Neural progenitor cell (in vitro differentiated cells): ENCODE measurements at regions not wholly inside any gene's neighbourhood (a gene's known extent, or its start where the extent isn't known, plus 50 kb on each side); places are given as distances from the start of the nearest gene placed in this dataset.
A peak's percentile ranks its signal among the peaks of the same experiment; 100 is the strongest.

Experiments
- DNase-seq: peaks from one replicate; pipeline ENCODE4 v3.0.0-alpha.2; 2016; ENCODE audit warnings: low spot score
- H2AFZ ChIP-seq: fragments of 200-600 bp; sonication (generic); replicated peaks from 2 replicates; pipeline ENCODE4 v1.6.1; 2016; ENCODE audit warnings: antibody characterized with exemption
- H3F3A ChIP-seq: fragments of 200-600 bp; sonication (generic); 2 replicates; pipeline ENCODE4 v1.6.1; 2016; ENCODE audit warnings: antibody characterized with exemption, low read depth
- H3K27ac ChIP-seq: fragments of 200-600 bp; sonication (generic); 2 replicates; pipeline ENCODE4 v1.5.1; 2016; ENCODE audit warnings: mild to moderate bottlenecking
- H3K27me3 ChIP-seq: fragments of 200-600 bp; sonication (generic); 2 replicates; pipeline ENCODE4 v1.6.1; 2016; ENCODE audit warnings: mild to moderate bottlenecking, moderate library complexity
- H3K36me3 ChIP-seq: fragments of 200-600 bp; sonication (generic); 2 replicates; pipeline ENCODE4 v1.5.1; 2016
- H3K4me1 ChIP-seq: fragments of 200-600 bp; sonication (generic); 2 replicates; pipeline ENCODE4 v1.6.1; 2016; ENCODE audit warnings: mixed run types
- H3K4me2 ChIP-seq: fragments of 200-600 bp; sonication (generic); 2 replicates; pipeline ENCODE4 v1.6.1; 2016
- H3K4me3 ChIP-seq: fragments of 200-600 bp; sonication (generic); 2 replicates; pipeline ENCODE4 v1.5.1; 2016
- H3K79me2 ChIP-seq: fragments of 200-600 bp; sonication (generic); 2 replicates; pipeline ENCODE4 v1.6.1; 2016; ENCODE audit warnings: low read depth
- H3K9ac ChIP-seq: fragments of 200-600 bp; sonication (generic); 2 replicates; pipeline ENCODE4 v1.6.1; 2016
- H3K9me3 ChIP-seq: fragments of 200-600 bp; sonication (generic); 2 replicates; pipeline ENCODE4 v1.5.1; 2016; ENCODE audit warnings: low read depth
- H4K20me1 ChIP-seq: fragments of 200-600 bp; sonication (generic); 2 replicates; pipeline ENCODE4 v1.6.1; 2016; ENCODE audit warnings: low read depth
- H3K27ac Mint-ChIP-seq: 3 replicates; pipeline ENCODE4 v1.8.0; 2021; ENCODE audit warnings: mixed read lengths
- H3K27me3 Mint-ChIP-seq: 2 replicates; pipeline ENCODE4 v1.8.0; 2022; ENCODE audit warnings: low read depth, mild to moderate bottlenecking, inconsistent platforms, moderate library complexity, mixed read lengths; ENCODE audit not compliant: insufficient read depth
- H3K36me3 Mint-ChIP-seq: 3 replicates; pipeline ENCODE4 v1.8.0; 2021; ENCODE audit warnings: mixed read lengths
- H3K4me1 Mint-ChIP-seq: 3 replicates; pipeline ENCODE4 v1.8.0; 2021; ENCODE audit warnings: mixed read lengths
- H3K4me3 Mint-ChIP-seq: 3 replicates; pipeline ENCODE4 v1.8.0; 2021; ENCODE audit warnings: mild to moderate bottlenecking, moderate library complexity, mixed read lengths
- H3K9me3 Mint-ChIP-seq: 3 replicates; pipeline ENCODE4 v1.8.0; 2020; ENCODE audit warnings: mixed read lengths
- EZH2 ChIP-seq: fragments of 200-600 bp; sonication (generic); IDR thresholded peaks from 2 replicates; pipeline ENCODE4 v1.6.1; 2017; ENCODE audit warnings: antibody characterized with exemption, mild to moderate bottlenecking, moderate library complexity
- EZH2phosphoT487 ChIP-seq: fragments of 200-600 bp; sonication (generic); IDR thresholded peaks from 2 replicates; pipeline ENCODE4 v1.6.1; 2017; ENCODE audit warnings: antibody characterized with exemption
- TF ChIP-seq, protein P1 (sequence below): fragments of 200-600 bp; sonication (generic); IDR thresholded peaks from 2 replicates; pipeline ENCODE4 v1.5.1; 2017; ENCODE audit warnings: antibody characterized with exemption, mild to moderate bottlenecking

DNA sequence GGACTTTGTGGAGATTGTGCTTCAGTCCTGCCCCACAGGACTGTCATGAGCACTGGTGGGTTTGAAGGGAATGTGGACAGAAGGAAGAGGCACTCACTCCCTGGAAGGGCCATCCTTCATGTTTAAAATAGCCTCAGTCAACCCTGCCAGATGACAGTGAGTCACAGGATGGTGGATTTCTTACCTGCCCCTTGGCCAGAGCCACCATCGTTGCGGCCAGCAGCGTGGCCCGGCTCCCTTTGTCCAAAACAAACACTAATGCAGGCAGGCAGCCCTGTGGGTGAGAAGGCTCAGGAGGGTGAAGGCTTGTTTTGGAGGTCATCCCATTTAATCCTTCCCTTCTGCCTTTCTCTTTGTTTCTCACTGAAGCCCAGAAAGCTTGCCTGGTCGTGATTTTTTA is 422.7 kb downstream of the CD83 start:
- Histone ChIP-seq H3K9me3 (no peaks in the 10 kb centered on the region), H3K36me3 (no peaks in the 10 kb centered on the region), H3K4me2 (peak overlapping the region; percentile 35), H2AFZ (no peak overlapping the region), H3F3A (peaks cover 15% of the 10 kb centered on the region), H3K27me3 (no peaks in the 10 kb centered on the region), H3K27ac (no peak overlapping the region), H4K20me1 (no peaks in the 10 kb centered on the region), H3K4me3 (no peak overlapping the region), H3K79me2 (no peaks in the 10 kb centered on the region), H3K4me1 (peaks cover 35% of the 10 kb centered on the region), H3K9ac (no peak overlapping the region)
- Mint-ChIP-seq H3K4me1 (peaks cover 42% of the 10 kb centered on the region), H3K36me3 (no peaks in the 10 kb centered on the region), H3K27me3 (peaks cover 8% of the 10 kb centered on the region), H3K9me3 (no peaks in the 10 kb centered on the region), H3K27ac (no peak overlapping the region), H3K4me3 (no peak overlapping the region)
- TF ChIP-seq, protein P1, sequence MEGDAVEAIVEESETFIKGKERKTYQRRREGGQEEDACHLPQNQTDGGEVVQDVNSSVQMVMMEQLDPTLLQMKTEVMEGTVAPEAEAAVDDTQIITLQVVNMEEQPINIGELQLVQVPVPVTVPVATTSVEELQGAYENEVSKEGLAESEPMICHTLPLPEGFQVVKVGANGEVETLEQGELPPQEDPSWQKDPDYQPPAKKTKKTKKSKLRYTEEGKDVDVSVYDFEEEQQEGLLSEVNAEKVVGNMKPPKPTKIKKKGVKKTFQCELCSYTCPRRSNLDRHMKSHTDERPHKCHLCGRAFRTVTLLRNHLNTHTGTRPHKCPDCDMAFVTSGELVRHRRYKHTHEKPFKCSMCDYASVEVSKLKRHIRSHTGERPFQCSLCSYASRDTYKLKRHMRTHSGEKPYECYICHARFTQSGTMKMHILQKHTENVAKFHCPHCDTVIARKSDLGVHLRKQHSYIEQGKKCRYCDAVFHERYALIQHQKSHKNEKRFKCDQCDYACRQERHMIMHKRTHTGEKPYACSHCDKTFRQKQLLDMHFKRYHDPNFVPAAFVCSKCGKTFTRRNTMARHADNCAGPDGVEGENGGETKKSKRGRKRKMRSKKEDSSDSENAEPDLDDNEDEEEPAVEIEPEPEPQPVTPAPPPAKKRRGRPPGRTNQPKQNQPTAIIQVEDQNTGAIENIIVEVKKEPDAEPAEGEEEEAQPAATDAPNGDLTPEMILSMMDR, result no peak
- TF ChIP-seq EZH2phosphoT487 (no peak), EZH2 (no peak)
- DNase-seq, result peak; percentile 15

DNA sequence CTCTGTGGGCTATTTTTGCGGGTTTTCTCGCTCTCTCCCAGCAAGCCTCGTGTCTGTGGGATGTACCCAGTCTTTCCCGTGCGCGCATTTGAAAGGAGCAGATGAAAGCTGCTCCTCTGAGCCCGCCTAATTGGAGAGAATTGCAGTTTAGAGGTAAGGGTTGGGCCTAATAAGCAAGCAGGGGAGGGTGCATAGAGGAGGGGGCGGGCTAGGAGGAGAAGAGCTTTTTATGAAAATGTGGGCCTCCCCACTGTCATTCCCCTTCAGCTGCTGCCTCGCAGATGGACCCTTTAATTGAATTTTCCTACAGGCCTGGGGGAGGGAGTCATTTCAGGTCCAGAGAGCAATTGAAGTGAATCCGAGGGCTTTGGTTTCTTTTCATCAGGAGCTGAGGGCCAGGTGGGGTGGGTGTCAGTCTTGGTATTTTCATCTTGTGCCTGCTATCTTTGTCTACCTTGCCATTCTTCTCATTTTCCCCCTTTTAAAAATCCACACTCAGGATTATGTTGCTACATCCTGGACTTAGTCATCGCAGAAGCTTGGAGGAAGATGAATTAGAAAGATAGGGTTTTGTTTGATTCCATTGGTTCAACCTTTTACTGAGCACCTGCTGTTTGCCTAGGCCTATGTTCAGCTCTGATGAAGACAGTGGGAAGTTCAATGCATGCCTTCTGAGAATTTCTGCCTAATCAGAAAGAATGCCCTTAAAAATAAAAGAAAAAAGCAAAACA is 423.4 kb downstream of the CD83 start:
- Histone ChIP-seq H3K36me3 (no peaks in the 10 kb centered on the region), H3K4me3 (no peak overlapping the region), H3K79me2 (no peaks in the 10 kb centered on the region), H4K20me1 (no peaks in the 10 kb centered on the region), H3F3A (peaks cover 15% of the 10 kb centered on the region), H2AFZ (no peak overlapping the region), H3K27me3 (no peaks in the 10 kb centered on the region), H3K9ac (no peak overlapping the region), H3K4me2 (peak overlapping the region; percentile 35), H3K9me3 (no peaks in the 10 kb centered on the region), H3K4me1 (peaks cover 35% of the 10 kb centered on the region), H3K27ac (peak overlapping the region; percentile 7)
- TF ChIP-seq, protein P1, result no peak
- no peak for TF ChIP-seq EZH2
- no peak for TF ChIP-seq EZH2phosphoT487
- peak overlapping the region; percentile 62 for H3K27ac Mint-ChIP-seq
- H3K36me3 Mint-ChIP-seq, result no peaks in the 10 kb centered on the region
- peaks cover 8% of the 10 kb centered on the region for H3K27me3 Mint-ChIP-seq
- H3K4me1 Mint-ChIP-seq, result peaks cover 42% of the 10 kb centered on the region
- no peak overlapping the region for H3K4me3 Mint-ChIP-seq
- no peaks in the 10 kb centered on the region for H3K9me3 Mint-ChIP-seq
- DNase-seq, result peak; percentile 45

DNA sequence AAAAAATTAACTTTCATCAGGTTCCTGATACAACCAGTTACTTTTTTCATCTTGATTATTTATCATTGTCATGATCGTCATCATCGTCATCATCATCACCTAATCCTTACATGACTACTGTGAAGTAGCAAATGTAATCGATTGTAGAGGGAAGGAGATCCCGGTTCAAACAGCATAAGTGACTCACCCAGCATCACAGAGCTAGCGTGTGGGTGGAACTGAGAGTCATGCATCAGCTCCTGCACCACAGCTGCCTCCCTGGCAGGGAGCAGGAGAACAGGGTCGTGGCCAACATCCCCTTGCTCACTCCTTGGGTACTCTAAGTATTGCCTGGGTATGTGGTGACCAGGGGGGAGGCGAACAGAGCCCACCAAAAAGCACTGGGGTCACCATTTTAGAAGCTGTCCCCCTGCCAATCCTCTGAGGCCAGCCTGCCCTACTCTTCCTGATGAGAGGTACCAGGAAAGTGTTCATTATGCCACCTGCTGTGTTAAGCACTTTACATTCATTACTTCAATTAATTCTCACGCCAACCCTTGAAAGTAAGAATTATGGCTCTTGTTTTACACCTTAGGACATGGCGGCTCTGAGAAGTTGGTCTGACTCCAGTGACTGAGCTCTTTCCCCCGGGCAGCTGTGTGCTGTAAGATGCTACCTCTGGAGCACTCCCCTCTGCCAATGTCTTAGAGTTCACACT is 425.2 kb downstream of the CD83 start:
- Histone ChIP-seq H3K27me3 (no peaks in the 10 kb centered on the region), H3K36me3 (no peaks in the 10 kb centered on the region), H3K9ac (no peak overlapping the region), H4K20me1 (no peaks in the 10 kb centered on the region), H3K27ac (no peak overlapping the region), H3K4me2 (no peak overlapping the region), H3K9me3 (no peaks in the 10 kb centered on the region), H3K79me2 (no peaks in the 10 kb centered on the region), H2AFZ (no peak overlapping the region), H3F3A (peaks cover 15% of the 10 kb centered on the region), H3K4me3 (no peak overlapping the region), H3K4me1 (peaks cover 35% of the 10 kb centered on the region)
- peaks cover 8% of the 10 kb centered on the region for H3K27me3 Mint-ChIP-seq
- H3K4me1 Mint-ChIP-seq, result peaks cover 42% of the 10 kb centered on the region
- no peaks in the 10 kb centered on the region for H3K9me3 Mint-ChIP-seq
- TF ChIP-seq EZH2 (no peak), EZH2phosphoT487 (no peak)
- TF ChIP-seq, protein P1, result no peak
- H3K36me3 Mint-ChIP-seq, result no peaks in the 10 kb centered on the region
- no peak overlapping the region for H3K4me3 Mint-ChIP-seq
- H3K27ac Mint-ChIP-seq, result no peak overlapping the region
- DNase-seq, result no peak
